Gastroesophageal sphincter (tissue), 3 donors: ENCODE measurements at regions not wholly inside any gene's neighbourhood (a gene's known extent, or its start where the extent isn't known, plus 50 kb on each side); places are given as distances from the start of the nearest gene placed in this dataset.

Experiments
- POLR2A ChIP-seq, 2 donors: fragments of 450-650 bp; IDR thresholded peaks; one replicate each; pipeline ENCODE4 v1.6.1; 2017; ENCODE audit warnings: antibody characterized with exemption in 2 of 2, mild to moderate bottlenecking in 2 of 2, moderate library complexity in 1 of 2
- POLR2AphosphoS5 ChIP-seq: sonication (generic); formaldehyde crosslinking; IDR thresholded peaks from one replicate; pipeline ENCODE4 v1.6.1; 2017; ENCODE audit warnings: antibody characterized with exemption
- TF ChIP-seq, protein P1 (sequence below), 4 experiments: fragments of 200-600 bp in 2 of 4; fragments of 450-650 bp in 2 of 4; sonication (generic) in 1 of 4; IDR thresholded peaks; one replicate each; pipeline ENCODE4 v1.5.1; 2017 to 2019; ENCODE audit warnings: antibody characterized with exemption in 4 of 4, mild to moderate bottlenecking in 2 of 4, moderate library complexity in 2 of 4

DNA sequence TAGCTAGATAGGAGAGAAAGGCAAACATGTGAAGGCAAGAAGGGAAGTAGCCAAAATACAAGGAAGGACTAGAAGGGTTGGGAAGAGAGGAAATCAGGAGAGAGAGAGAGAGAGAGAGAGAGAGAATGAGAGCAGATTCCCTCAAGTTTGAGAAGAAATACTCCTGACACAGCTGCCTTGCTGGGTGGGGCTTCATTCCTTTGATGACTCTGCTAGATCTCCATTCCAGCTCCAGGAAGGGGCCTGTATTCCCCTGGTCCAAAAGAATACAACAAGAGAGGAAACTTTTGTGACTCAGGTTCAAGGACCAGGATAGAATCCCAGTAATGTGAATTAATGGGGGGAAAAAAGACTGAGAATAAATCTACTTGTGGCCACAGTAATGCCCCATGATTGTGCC is 62.9 kb upstream of the SPON1 start:
- TF ChIP-seq, protein P1, sequence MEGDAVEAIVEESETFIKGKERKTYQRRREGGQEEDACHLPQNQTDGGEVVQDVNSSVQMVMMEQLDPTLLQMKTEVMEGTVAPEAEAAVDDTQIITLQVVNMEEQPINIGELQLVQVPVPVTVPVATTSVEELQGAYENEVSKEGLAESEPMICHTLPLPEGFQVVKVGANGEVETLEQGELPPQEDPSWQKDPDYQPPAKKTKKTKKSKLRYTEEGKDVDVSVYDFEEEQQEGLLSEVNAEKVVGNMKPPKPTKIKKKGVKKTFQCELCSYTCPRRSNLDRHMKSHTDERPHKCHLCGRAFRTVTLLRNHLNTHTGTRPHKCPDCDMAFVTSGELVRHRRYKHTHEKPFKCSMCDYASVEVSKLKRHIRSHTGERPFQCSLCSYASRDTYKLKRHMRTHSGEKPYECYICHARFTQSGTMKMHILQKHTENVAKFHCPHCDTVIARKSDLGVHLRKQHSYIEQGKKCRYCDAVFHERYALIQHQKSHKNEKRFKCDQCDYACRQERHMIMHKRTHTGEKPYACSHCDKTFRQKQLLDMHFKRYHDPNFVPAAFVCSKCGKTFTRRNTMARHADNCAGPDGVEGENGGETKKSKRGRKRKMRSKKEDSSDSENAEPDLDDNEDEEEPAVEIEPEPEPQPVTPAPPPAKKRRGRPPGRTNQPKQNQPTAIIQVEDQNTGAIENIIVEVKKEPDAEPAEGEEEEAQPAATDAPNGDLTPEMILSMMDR (IDR thresholded peaks at IDR 0.05) = no peak
- TF ChIP-seq POLR2A (IDR thresholded peaks at IDR 0.05) = no peak
- no peak for TF ChIP-seq POLR2AphosphoS5
